Heart left ventricle (tissue), 16 donors: ENCODE measurements at regions not wholly inside any gene's neighbourhood (a gene's known extent, or its start where the extent isn't known, plus 50 kb on each side); places are given as distances from the start of the nearest gene placed in this dataset.
"Not testable (repeated sequence)": the region's sequence is repeated elsewhere in the genome, so short reads cannot be mapped to it uniquely, and the experiment has no call there.

Experiments used
- ATAC-seq, 4 donors: fragments of 200-7000 bp; cut with Tn5 transposase; one replicate each; pipeline ENCODE4 v1.9.1; 2020 to 2022; ENCODE audit warnings: moderate library complexity in 4 of 4, mild to moderate bottlenecking in 3 of 4, moderate number of reproducible peaks in 1 of 4
- DNase-seq, 5 donors: peaks; one replicate each; pipeline ENCODE4 v3.0.0-alpha.2; 2020
- H3K27ac ChIP-seq, 12 donors: fragments of 200-600 bp; sonication (generic) in 4 of 12; one replicate each; pipeline versions ENCODE4 v1.5.0 to v1.8.0; 2016 to 2022; ENCODE audit warnings: mild to moderate bottlenecking in 2 of 12
- H3K27me3 ChIP-seq, 9 donors: fragments of 200-600 bp; sonication (generic) in 2 of 9; one replicate each; pipeline versions ENCODE4 v1.5.1 to v1.8.0; 2016 to 2022; ENCODE audit warnings: mild to moderate bottlenecking in 3 of 9
- H3K36me3 ChIP-seq, 9 donors: fragments of 200-600 bp; sonication (generic) in 2 of 9; one replicate each; pipeline versions ENCODE4 v1.5.0 to v1.8.0; 2018 to 2022; ENCODE audit warnings: mild to moderate bottlenecking in 2 of 9
- H3K4me1 ChIP-seq, 12 donors: fragments of 200-600 bp; sonication (generic) in 4 of 12; one replicate each; pipeline versions ENCODE4 v1.5.0 to v1.8.0; 2016 to 2022; ENCODE audit warnings: mild to moderate bottlenecking in 3 of 12
- H3K4me3 ChIP-seq, 12 donors: fragments of 200-600 bp; sonication (generic) in 4 of 12; one replicate each; pipeline versions ENCODE4 v1.5.0 to v1.8.0; 2017 to 2022; ENCODE audit warnings: mild to moderate bottlenecking in 9 of 12, moderate library complexity in 4 of 12
- H3K9me3 ChIP-seq, 12 donors: fragments of 200-600 bp; sonication (generic) in 4 of 12; one replicate each; pipeline versions ENCODE4 v1.5.0 to v1.8.0; 2016 to 2022; ENCODE audit warnings: mild to moderate bottlenecking in 1 of 12
- POLR2A ChIP-seq, 2 donors: fragments of 450-650 bp; IDR thresholded peaks; one replicate each; pipeline ENCODE4 v1.6.1; 2017; ENCODE audit warnings: antibody characterized with exemption in 2 of 2, mild to moderate bottlenecking in 2 of 2, moderate library complexity in 2 of 2
- WGBS, 4 donors: extraction: QIAGEN DNeasy Blood & Tissue Kit in 2 of 4; methylation state at CpG; one replicate each; pipeline versions ENCODE4 v1.1.5 to v1.1.7; 2013 to 2018; 5-methylcytosine and 5-hydroxymethylcytosine counted together
- intact Hi-C, 10 donors: fragments of 100-400 bp; cut with DNase I; formaldehyde crosslinking; loops; one replicate each; pipeline versions ENCODE4 v1.11.1 to v1.14.2; 2022
- TF ChIP-seq, protein P1 (sequence below), 12 donors: fragments of 200-600 bp; sonication (generic) in 4 of 12; IDR thresholded peaks; one replicate each; pipeline versions ENCODE4 v1.5.0 to v1.8.0; 2018 to 2022; ENCODE audit warnings: antibody characterized with exemption in 12 of 12, mild to moderate bottlenecking in 5 of 12
- donor health status: ischemic (EF 13 %, LVEDD 7.1; RV severe dilation, severe dysfunction).
- donor health status: healthy with polysubstance abuse.
- donor health status: DM: no; HTN: yes; CAD: no.
- donor health status: DM: no; HTN: no; CAD: no.
- donor health status: ischemic (EF 25% LVEDD 6.9; RV normal size, moderate dysfunction).
- donor health status: ischemic (EF 25% LVEDD 5.7; RV mildly dilated, moderate dysfunction).
- donor health status: healthy.
- donor health status: DM: yes; HTN: yes; CAD: no.
- donor health status: ischemic (EF 35%, LVEDD 5.7; RV mildly dilated, moderate dysfunction).
- donor health status: nonischemic (EF 11% LVEDD 7.7; RV severe dilation, severe dysfunction).
- donor health status: DM: yes; HTN: yes; CAD: no.
- donor health status: PGD.
- donor health status: ischemic (EF 29% LVEDD 5.4; RV normal size, mild dysfunction).
- donor health status: nonischemic (EF 23%, LVEDD 6.1; RV moderate dilation, normal function).

DNA sequence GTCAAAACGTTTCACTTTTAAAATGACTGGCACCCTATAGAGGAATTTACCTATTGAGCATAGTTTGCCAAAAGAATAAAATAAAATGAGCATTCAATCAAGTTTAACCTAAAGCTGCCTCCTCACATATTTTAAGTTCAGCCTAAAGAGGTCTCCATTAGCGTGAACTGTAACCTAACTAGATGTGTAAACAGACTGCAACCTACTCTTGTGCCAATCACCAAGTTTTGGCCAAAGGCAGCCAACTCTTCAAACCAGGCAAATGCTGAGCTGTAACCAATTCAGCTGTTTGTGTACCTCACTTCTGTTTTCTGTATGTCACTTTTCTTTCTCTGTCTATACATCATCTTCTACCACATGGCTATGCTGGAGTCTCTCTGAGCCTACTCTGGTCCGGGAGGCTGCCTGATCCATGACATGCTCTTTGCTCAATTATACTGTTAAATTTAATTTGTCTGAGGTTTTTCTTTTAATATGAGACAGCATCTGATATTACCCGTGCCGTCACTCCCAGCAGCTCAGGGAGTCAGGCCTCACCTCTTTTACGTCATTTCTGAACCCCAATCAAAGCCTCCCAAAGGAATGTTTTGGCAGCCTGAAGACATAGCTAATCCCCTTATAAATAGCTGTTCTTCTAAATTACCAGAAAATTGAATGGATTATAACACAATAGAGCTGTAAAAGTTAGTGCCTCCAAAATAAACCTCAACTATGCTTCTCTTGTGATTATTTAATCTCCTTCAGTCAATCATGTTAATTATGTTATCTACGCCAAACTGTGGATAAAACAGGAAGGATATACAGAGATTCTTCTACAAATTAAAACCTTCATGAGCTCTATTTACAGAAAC, 81.0 kb upstream of the NR5A2 start:
- intact Hi-C loops = no loop called here
- WGBS, 4 donors = 82 to 89% (median 86%) methylated on average over 7 of the region's 7 CpGs
- TF ChIP-seq POLR2A (IDR thresholded peaks at IDR 0.05) = no peak
- TF ChIP-seq, protein P1, sequence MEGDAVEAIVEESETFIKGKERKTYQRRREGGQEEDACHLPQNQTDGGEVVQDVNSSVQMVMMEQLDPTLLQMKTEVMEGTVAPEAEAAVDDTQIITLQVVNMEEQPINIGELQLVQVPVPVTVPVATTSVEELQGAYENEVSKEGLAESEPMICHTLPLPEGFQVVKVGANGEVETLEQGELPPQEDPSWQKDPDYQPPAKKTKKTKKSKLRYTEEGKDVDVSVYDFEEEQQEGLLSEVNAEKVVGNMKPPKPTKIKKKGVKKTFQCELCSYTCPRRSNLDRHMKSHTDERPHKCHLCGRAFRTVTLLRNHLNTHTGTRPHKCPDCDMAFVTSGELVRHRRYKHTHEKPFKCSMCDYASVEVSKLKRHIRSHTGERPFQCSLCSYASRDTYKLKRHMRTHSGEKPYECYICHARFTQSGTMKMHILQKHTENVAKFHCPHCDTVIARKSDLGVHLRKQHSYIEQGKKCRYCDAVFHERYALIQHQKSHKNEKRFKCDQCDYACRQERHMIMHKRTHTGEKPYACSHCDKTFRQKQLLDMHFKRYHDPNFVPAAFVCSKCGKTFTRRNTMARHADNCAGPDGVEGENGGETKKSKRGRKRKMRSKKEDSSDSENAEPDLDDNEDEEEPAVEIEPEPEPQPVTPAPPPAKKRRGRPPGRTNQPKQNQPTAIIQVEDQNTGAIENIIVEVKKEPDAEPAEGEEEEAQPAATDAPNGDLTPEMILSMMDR (IDR thresholded peaks at IDR 0.05) = no peak
- Histone ChIP-seq H3K27me3 (no peaks in the 10 kb centered on the region), H3K4me3 (no peak overlapping the region), H3K4me1 (no peaks in the 10 kb centered on the region), H3K36me3 (no peaks in the 10 kb centered on the region), H3K9me3 (no peaks in the 10 kb centered on the region), H3K27ac (no peak overlapping the region)
- no peak for ATAC-seq
- no peak for DNase-seq

DNA sequence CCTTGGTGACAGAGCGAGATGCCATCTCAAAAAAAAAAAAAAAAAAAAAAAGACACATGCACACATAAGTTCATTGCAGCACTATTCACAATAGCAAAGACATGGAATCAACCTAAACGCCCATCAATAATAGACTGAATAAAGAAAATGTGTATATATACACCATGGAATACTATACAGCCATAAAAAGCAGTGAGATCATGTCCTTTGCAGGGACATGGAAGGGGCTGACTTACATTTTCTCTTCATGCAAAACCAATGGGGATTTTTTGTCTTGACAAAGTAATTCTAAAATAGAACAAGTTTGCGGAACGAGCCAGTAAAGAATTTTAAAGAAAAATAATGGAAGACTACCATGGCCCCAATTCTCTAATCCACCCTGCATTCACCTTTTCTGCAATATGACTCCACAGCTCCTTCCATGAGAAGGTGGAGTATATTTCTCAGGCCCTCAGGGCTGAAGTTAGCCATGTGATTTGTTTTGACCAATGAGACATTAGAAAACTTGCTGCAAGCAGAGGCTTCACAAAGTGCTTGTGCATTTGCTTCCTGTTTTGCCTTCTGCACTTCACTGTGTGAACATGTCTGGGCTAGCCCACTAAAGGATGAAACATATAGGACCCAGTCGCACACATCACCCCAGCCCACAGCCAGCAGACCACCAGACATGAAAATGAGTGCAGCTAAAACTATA, 78.8 kb upstream of the NR5A2 start:
- H3K27me3 ChIP-seq = no peaks in the 10 kb centered on the region
- intact Hi-C loops = no loop called here
- no peak overlapping the region for H3K4me3 ChIP-seq
- DNase-seq = no peak
- TF ChIP-seq POLR2A (IDR thresholded peaks at IDR 0.05) = no peak
- TF ChIP-seq, protein P1 (IDR thresholded peaks at IDR 0.05) = no peak
- H3K4me1 ChIP-seq = no peaks in the 10 kb centered on the region
- no peaks in the 10 kb centered on the region for H3K36me3 ChIP-seq
- ATAC-seq = no peak
- WGBS, 4 donors = 94 to 97% (median 96%) methylated on average over 5 of the region's 5 CpGs
- no peaks in the 10 kb centered on the region for H3K9me3 ChIP-seq
- no peak overlapping the region for H3K27ac ChIP-seq

DNA sequence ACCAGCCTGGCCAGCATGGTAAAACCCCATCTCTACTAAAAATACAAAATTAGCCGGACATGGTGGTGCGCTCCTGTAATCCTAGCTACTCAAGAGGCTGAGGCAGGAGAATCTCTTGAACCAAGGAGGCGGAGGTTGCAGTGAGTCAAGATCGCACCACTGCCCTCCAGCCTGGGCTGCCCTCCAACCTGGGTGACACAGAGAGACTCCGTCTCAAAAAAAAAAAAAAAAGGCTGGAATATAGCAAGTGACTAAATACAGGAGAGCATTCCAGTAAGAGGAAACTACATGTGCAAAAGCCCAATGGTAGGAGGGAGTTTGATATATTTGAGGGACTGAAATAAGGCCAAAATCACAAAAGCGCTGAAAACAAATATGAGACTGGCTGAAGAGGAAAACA, 76.5 kb upstream of the NR5A2 start:
- not testable (repeated sequence) for ATAC-seq, H3K27ac ChIP-seq, H3K9me3 ChIP-seq, H3K36me3 ChIP-seq, H3K4me1 ChIP-seq, DNase-seq, H3K4me3 ChIP-seq, H3K27me3 ChIP-seq
- 77 to 92% (median 84%) methylated on average over 6 of the region's 6 CpGs for WGBS, 4 donors
- intact Hi-C loops = loop anchor here in 3 of 10 donors (10.0 kb wide), 3 partner anchors 354 to 544 kb away; no protein-coding TSS in a partner anchor

DNA sequence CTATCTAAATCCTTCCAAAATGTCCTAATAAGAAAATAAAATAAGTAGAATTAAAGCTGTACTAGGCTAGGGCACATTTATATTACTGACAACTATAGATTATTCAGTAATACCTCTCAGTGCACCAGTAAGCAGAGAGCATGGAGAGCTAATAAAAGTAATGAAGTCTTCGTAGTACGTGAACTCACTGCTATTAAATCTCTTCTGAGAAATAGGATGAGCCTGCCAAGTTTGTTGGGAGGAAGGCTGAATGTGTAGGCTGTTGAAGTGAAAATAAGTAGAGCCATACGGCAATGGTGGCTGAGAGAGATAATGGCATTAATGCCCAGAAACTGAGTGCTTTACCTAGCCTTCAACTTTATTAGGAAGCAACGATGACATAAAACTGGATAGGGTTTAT, 73.9 kb upstream of the NR5A2 start:
- no peak overlapping the region for H3K4me3 ChIP-seq
- ATAC-seq = no peak
- H3K27ac ChIP-seq = no peak overlapping the region
- TF ChIP-seq, protein P1 (IDR thresholded peaks at IDR 0.05) = no peak
- no peak for TF ChIP-seq POLR2A (IDR thresholded peaks at IDR 0.05)
- DNase-seq = no peak
- intact Hi-C loops = loop anchor here in 3 of 10 donors (10.0 kb wide), 3 partner anchors 351 to 541 kb away; no protein-coding TSS in a partner anchor
- 71 to 80% (median 78%) methylated on average over 4 of the region's 4 CpGs for WGBS, 4 donors
- no peaks in the 10 kb centered on the region for H3K9me3 ChIP-seq
- no peaks in the 10 kb centered on the region for H3K36me3 ChIP-seq
- no peaks in the 10 kb centered on the region for H3K4me1 ChIP-seq
- H3K27me3 ChIP-seq = no peaks in the 10 kb centered on the region
